ENCODE measurements at regions not wholly inside any gene's neighbourhood (a gene's known extent, or its start where the extent isn't known, plus 50 kb on each side); places are given as distances from the start of the nearest gene placed in this dataset.

DNA sequence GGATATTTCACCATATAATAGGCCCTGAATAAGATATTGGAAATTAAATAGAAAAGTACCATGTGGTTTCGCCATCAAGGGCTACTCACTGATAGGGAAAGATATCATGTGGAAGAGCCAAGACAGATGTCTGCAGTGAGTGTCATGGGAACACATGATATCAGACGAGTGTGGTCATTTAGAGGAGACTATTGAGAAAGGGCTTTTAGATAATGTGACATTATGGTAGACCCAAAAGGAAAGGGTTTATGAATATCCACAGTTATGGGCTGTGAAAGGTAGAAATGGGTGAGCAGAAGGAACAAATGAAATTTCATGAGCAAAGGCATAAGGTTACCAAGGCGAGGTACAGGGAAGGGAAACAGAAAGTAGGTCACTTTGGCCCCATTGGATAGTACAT lies 182.3 kb upstream of the PRSS16 start:
- TF ChIP-seq, protein P1, sequence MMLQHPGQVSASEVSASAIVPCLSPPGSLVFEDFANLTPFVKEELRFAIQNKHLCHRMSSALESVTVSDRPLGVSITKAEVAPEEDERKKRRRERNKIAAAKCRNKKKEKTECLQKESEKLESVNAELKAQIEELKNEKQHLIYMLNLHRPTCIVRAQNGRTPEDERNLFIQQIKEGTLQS (IDR thresholded peaks at IDR 0.05; ENCODE audit: borderline replicate concordance, extremely low read depth, low read depth, low read length) = no peak
- TF ChIP-seq ZNF274 (IDR thresholded peaks at IDR 0.05; ENCODE audit: insufficient read depth, insufficient read length) (no peak), NRF1 (conservative IDR thresholded peaks at IDR 0.05; ENCODE audit: low read depth, low read length) (no peak), ZBED1 (IDR thresholded peaks at IDR 0.05; ENCODE audit: borderline replicate concordance) (no peak), POLR2A (IDR thresholded peaks at IDR 0.05; ENCODE audit: low read depth, low read length) (no peak), SIN3A (IDR thresholded peaks at IDR 0.05; ENCODE audit: low read depth, low read length) (no peak), SMC3 (IDR thresholded peaks at IDR 0.05; ENCODE audit: borderline replicate concordance, low read length) (no peak), NR2C2 (IDR thresholded peaks at IDR 0.05; ENCODE audit: borderline replicate concordance, control insufficient read depth, insufficient read length, low read depth) (no peak), STAT3 (IDR thresholded peaks at IDR 0.05; ENCODE audit: low read depth, low read length) (no peak), CBFB (IDR thresholded peaks at IDR 0.05; ENCODE audit: low read depth) (no peak)
- TF ChIP-seq, protein P2, sequence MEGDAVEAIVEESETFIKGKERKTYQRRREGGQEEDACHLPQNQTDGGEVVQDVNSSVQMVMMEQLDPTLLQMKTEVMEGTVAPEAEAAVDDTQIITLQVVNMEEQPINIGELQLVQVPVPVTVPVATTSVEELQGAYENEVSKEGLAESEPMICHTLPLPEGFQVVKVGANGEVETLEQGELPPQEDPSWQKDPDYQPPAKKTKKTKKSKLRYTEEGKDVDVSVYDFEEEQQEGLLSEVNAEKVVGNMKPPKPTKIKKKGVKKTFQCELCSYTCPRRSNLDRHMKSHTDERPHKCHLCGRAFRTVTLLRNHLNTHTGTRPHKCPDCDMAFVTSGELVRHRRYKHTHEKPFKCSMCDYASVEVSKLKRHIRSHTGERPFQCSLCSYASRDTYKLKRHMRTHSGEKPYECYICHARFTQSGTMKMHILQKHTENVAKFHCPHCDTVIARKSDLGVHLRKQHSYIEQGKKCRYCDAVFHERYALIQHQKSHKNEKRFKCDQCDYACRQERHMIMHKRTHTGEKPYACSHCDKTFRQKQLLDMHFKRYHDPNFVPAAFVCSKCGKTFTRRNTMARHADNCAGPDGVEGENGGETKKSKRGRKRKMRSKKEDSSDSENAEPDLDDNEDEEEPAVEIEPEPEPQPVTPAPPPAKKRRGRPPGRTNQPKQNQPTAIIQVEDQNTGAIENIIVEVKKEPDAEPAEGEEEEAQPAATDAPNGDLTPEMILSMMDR (IDR thresholded peaks at IDR 0.05 in 2 of 3, conservative IDR thresholded peaks at IDR 0.05 in 1 of 3; ENCODE audit: control insufficient read depth in 2 of 3, extremely low read depth in 1 of 3, insufficient read depth in 1 of 3, low read depth in 3 of 3, low read length in 3 of 3) = no peak
- TF ChIP-seq, protein P3, sequence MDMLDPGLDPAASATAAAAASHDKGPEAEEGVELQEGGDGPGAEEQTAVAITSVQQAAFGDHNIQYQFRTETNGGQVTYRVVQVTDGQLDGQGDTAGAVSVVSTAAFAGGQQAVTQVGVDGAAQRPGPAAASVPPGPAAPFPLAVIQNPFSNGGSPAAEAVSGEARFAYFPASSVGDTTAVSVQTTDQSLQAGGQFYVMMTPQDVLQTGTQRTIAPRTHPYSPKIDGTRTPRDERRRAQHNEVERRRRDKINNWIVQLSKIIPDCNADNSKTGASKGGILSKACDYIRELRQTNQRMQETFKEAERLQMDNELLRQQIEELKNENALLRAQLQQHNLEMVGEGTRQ (IDR thresholded peaks at IDR 0.05; ENCODE audit: borderline replicate concordance, low read depth, low read length) = no peak
